ENCODE measurements at regions not wholly inside any gene's neighbourhood (a gene's known extent, or its start where the extent isn't known, plus 50 kb on each side); places are given as distances from the start of the nearest gene placed in this dataset.

DNA sequence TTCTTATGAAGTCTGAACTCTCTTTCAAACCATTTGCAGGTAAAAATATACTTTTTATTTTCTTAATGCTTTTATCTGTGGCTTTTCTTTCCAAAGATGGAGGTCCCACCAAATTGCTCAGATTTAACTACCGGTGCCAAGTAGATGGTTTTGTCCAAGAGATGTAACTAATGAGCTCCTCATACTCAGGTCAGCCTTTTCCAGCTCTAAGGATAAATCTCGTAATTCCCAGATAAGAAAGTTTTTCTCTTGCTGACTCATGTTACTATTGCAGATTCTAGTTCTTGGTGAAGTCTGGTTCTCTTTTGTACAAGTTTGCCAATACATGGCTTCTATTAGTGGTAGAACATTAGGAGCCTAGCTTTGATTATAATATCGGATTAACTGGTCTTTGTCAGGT, 550.8 kb upstream of the ZNF804A start:
- no peaks in the 10 kb centered on the region for H3K4me1 ChIP-seq (replicated peaks in 1 of 2; ENCODE audit: control insufficient read depth in 2 of 2, insufficient read depth in 2 of 2, low read length in 2 of 2)
- no peaks in the 10 kb centered on the region for H3K27me3 ChIP-seq (ENCODE audit: control insufficient read depth in 2 of 2, insufficient read depth in 2 of 2, low read length in 2 of 2)
- ChIA-PET CTCF (ENCODE audit: low intra/inter-chr PET ratio) (no interaction called here), POLR2A (no interaction called here)
- no peak overlapping the region for H3K27ac ChIP-seq (ENCODE audit: extremely low read depth, low read depth, low read length)
- no peak overlapping the region for H3K4me3 ChIP-seq
- no peaks in the 10 kb centered on the region for H3K79me2 ChIP-seq (ENCODE audit: control insufficient read depth, insufficient read depth, low read length)
- intact Hi-C loops (cut with micrococcal nuclease) (no loop called here), in situ Hi-C loops (cut with MboI) (no loop called here)
- H3K4me2 ChIP-seq (ENCODE audit: insufficient read depth, low read length) = no peak overlapping the region
- H3K9me1 ChIP-seq (ENCODE audit: control insufficient read depth, insufficient read depth, low read length) = no peaks in the 10 kb centered on the region
- no peak for DNase-seq (ENCODE audit: extremely low read depth in 1 of 4, low spot score in 3 of 4)
- H4K20me1 ChIP-seq (replicated peaks; ENCODE audit: control insufficient read depth, insufficient read depth, low read length) = no peaks in the 10 kb centered on the region
- WGBS (ENCODE audit: insufficient coverage, low coverage, missing lambda C conversion rate) = 0% methylated on average over 3 of the region's 3 CpGs
- H3K9ac ChIP-seq (ENCODE audit: insufficient read depth in 1 of 2, low read depth in 2 of 2, low read length in 2 of 2) = no peak overlapping the region
- BruUV-seq (replicated peaks) = no TSS peak
- no peak for FAIRE-seq
- no peak overlapping the region for H2AFZ ChIP-seq (ENCODE audit: low read depth, low read length)
- H3K36me3 ChIP-seq (ENCODE audit: control insufficient read depth, insufficient read depth, low read length) = no peaks in the 10 kb centered on the region
- no peaks in the 10 kb centered on the region; the same call in 1 of the 2 replicates for H3K9me3 ChIP-seq (replicated peaks; ENCODE audit: control insufficient read depth, insufficient read depth, low read depth, low read length)
- ATAC-seq = no peak
- TF ChIP-seq ZBTB17 (CRISPR knock-in tag; IDR thresholded peaks at IDR 0.05) = no peak
- no peak for TF ChIP-seq ZNF507 (tag; conservative IDR thresholded peaks at IDR 0.05)
- TF ChIP-seq NUFIP1 (IDR thresholded peaks at IDR 0.05; ENCODE audit: partially characterized antibody) = no peak
- TF ChIP-seq CBX1 (IDR thresholded peaks at IDR 0.05; ENCODE audit: low read depth) = no peak
- TF ChIP-seq, protein P1, sequence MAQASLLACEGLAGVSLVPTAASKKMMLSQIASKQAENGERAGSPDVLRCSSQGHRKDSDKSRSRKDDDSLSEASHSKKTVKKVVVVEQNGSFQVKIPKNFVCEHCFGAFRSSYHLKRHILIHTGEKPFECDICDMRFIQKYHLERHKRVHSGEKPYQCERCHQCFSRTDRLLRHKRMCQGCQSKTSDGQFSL (CRISPR knock-in tag; IDR thresholded peaks at IDR 0.05) = no peak
- TF ChIP-seq, protein P1 (tag; IDR thresholded peaks at IDR 0.05) = no peak
- TF ChIP-seq, protein P2, sequence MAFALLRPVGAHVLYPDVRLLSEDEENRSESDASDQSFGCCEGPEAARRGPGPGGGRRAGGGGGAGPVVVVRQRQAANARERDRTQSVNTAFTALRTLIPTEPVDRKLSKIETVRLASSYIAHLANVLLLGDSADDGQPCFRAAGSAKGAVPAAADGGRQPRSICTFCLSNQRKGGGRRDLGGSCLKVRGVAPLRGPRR (CRISPR knock-in tag; IDR thresholded peaks at IDR 0.05) = no peak
- no peak for TF ChIP-seq CC2D1A (IDR thresholded peaks at IDR 0.05)
- TF ChIP-seq XRCC4 (IDR thresholded peaks at IDR 0.05; ENCODE audit: extremely low read depth, insufficient read depth, insufficient read length) = no peak
- TF ChIP-seq L3MBTL2 (IDR thresholded peaks at IDR 0.05) = no peak
- TF ChIP-seq, protein P3, sequence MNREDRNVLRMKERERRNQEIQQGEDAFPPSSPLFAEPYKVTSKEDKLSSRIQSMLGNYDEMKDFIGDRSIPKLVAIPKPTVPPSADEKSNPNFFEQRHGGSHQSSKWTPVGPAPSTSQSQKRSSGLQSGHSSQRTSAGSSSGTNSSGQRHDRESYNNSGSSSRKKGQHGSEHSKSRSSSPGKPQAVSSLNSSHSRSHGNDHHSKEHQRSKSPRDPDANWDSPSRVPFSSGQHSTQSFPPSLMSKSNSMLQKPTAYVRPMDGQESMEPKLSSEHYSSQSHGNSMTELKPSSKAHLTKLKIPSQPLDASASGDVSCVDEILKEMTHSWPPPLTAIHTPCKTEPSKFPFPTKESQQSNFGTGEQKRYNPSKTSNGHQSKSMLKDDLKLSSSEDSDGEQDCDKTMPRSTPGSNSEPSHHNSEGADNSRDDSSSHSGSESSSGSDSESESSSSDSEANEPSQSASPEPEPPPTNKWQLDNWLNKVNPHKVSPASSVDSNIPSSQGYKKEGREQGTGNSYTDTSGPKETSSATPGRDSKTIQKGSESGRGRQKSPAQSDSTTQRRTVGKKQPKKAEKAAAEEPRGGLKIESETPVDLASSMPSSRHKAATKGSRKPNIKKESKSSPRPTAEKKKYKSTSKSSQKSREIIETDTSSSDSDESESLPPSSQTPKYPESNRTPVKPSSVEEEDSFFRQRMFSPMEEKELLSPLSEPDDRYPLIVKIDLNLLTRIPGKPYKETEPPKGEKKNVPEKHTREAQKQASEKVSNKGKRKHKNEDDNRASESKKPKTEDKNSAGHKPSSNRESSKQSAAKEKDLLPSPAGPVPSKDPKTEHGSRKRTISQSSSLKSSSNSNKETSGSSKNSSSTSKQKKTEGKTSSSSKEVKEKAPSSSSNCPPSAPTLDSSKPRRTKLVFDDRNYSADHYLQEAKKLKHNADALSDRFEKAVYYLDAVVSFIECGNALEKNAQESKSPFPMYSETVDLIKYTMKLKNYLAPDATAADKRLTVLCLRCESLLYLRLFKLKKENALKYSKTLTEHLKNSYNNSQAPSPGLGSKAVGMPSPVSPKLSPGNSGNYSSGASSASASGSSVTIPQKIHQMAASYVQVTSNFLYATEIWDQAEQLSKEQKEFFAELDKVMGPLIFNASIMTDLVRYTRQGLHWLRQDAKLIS (CRISPR knock-in tag; IDR thresholded peaks at IDR 0.05) = no peak
- TF ChIP-seq KLF13 (tag; IDR thresholded peaks at IDR 0.05; ENCODE audit: borderline replicate concordance, low read depth) = no peak
- TF ChIP-seq, protein P4, sequence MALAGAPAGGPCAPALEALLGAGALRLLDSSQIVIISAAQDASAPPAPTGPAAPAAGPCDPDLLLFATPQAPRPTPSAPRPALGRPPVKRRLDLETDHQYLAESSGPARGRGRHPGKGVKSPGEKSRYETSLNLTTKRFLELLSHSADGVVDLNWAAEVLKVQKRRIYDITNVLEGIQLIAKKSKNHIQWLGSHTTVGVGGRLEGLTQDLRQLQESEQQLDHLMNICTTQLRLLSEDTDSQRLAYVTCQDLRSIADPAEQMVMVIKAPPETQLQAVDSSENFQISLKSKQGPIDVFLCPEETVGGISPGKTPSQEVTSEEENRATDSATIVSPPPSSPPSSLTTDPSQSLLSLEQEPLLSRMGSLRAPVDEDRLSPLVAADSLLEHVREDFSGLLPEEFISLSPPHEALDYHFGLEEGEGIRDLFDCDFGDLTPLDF (CRISPR knock-in tag; IDR thresholded peaks at IDR 0.05) = no peak
- TF ChIP-seq MYNN (IDR thresholded peaks at IDR 0.05) = no peak
- TF ChIP-seq MYNN (CRISPR knock-in tag; IDR thresholded peaks at IDR 0.05) = no peak
- no peak for TF ChIP-seq TEAD1 (CRISPR knock-in tag; IDR thresholded peaks at IDR 0.05)
- TF ChIP-seq ERF (CRISPR knock-in tag; IDR thresholded peaks at IDR 0.05) = no peak
- TF ChIP-seq ZNF766 (CRISPR knock-in tag; conservative IDR thresholded peaks at IDR 0.05) = no peak
- TF ChIP-seq ATF1 (CRISPR knock-in tag; IDR thresholded peaks at IDR 0.05) = no peak
- TF ChIP-seq ATF1 (tag; IDR thresholded peaks at IDR 0.05) = no peak
- no peak for TF ChIP-seq RBM17 (IDR thresholded peaks at IDR 0.05; ENCODE audit: borderline replicate concordance, low read depth, low read length)
